ENCODE measurements at regions not wholly inside any gene's neighbourhood (a gene's known extent, or its start where the extent isn't known, plus 50 kb on each side); places are given as distances from the start of the nearest gene placed in this dataset.

GRCh38 chr6:100990070-100990469, 108.9 kb upstream of the ASCC3 start:
- TF ChIP-seq, protein P1, sequence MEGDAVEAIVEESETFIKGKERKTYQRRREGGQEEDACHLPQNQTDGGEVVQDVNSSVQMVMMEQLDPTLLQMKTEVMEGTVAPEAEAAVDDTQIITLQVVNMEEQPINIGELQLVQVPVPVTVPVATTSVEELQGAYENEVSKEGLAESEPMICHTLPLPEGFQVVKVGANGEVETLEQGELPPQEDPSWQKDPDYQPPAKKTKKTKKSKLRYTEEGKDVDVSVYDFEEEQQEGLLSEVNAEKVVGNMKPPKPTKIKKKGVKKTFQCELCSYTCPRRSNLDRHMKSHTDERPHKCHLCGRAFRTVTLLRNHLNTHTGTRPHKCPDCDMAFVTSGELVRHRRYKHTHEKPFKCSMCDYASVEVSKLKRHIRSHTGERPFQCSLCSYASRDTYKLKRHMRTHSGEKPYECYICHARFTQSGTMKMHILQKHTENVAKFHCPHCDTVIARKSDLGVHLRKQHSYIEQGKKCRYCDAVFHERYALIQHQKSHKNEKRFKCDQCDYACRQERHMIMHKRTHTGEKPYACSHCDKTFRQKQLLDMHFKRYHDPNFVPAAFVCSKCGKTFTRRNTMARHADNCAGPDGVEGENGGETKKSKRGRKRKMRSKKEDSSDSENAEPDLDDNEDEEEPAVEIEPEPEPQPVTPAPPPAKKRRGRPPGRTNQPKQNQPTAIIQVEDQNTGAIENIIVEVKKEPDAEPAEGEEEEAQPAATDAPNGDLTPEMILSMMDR (conservative IDR thresholded peaks at IDR 0.05): no peak
- H3K27ac ChIP-seq: no peak overlapping the region

DNA sequence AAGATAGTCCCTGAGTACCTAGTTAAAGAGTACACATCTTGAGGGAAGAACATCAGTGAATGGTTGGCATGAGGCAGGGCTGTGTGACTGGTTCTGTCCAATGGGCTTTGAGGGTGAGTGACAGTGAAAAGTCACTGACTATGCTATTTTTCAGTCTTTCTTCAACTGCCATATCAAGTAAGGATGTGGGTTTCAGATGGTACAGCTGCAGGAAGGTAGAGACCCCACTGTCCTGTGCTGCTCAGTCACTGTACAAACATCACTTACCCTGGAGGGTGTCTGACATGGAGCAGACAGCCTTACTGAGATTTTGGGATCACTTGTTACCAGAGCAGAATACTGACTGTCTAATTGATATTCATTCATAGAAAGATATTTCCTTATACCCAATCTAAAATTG, 115.3 kb upstream of the ASCC3 start:
- H3K27ac ChIP-seq: no peak overlapping the region
- TF ChIP-seq, protein P1 (conservative IDR thresholded peaks at IDR 0.05): no peak

DNA sequence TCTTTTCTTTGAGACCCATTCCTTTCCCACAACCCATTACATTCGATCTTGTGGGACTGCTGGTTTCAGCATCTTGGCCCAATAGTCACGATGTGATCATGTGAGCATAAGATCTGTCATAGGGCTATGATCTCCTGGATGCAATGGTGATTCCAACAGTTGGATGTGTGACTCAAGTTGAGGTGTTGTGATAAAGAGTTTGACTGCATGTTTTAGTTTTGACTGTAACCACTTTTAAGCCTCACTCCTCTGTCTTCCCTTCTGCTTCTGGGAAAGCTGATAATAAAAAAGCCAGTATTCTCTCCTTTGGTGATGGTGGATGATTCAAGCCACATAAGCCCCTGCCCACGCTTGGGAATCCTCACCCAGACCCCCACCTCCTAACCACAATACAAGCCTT, 117.0 kb upstream of the ASCC3 start:
- TF ChIP-seq, protein P1 (conservative IDR thresholded peaks at IDR 0.05): no peak
- no peak overlapping the region for H3K27ac ChIP-seq

DNA sequence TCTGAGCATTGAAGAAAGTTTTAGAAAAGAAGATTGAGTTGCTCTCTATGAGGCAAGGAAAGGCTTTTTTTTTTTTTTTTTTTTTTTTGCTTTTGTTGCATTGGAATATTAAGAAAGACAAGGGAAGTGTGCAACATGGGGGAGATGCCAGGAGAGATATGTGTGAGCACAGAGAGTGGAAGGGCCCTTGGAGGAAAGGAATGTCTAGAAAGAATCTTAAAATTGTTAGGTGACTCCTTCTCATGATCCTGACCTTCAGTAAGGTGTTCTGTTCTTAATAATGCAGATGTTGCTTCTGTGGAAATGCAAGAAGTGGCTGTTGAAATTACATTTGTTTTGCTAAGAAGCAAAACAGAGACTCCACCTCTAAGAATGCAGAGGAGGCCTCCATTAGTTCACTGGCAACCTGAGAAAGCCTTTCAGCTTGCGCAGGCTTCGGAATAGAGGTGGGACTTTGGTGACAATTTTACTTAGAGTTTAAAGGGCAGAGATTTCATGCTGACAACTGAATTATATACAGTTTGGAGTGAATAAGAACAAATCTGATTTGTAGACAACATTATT, 118.0 kb upstream of the ASCC3 start:
- no peak overlapping the region for H3K27ac ChIP-seq
- TF ChIP-seq, protein P1 (conservative IDR thresholded peaks at IDR 0.05): no peak

GRCh38 chr6:101000341-101000740, 119.2 kb upstream of the ASCC3 start:
- TF ChIP-seq, protein P1 (conservative IDR thresholded peaks at IDR 0.05): no peak
- no peak overlapping the region for H3K27ac ChIP-seq

DNA sequence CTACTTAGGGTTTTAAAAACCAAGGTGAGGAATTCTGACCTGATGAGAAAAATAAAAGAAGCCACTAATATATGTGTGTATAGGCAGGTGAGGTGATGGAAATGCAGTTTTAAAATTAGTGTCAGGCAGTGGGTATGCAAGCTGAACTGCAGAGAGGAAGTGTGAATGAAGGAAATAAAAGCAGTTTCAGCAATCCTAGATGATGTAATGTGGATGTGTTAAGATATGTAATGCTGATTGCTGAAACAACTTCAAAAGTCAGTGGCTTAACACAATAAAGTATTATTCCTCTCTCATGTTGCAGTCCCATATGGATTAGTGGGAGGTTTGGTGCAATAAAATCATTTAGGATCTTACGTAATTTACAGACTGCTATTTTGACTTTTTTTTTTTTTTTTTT, 119.9 kb upstream of the ASCC3 start:
- TF ChIP-seq, protein P1 (conservative IDR thresholded peaks at IDR 0.05): no peak

DNA sequence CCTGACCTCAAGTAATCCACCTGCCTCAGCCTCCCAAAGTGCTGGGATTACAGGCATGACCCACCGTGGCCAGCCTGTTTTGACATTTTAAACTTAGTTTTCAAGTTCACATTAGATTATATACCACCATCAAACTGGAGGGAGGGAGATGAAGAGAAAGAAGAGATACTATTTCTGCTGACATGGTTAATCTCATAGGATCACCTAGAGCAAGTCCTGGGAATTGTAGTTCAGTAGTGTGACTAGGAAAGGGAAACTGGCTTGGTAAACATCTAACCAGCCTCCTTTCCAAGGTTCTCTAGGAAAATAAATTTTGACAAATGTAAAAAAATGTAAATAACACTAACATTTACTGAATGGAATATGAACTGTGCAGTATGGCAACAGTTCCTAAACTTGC, 120.5 kb upstream of the ASCC3 start:
- H3K27ac ChIP-seq: no peak overlapping the region
- TF ChIP-seq, protein P1 (conservative IDR thresholded peaks at IDR 0.05): no peak

More for the DNA sequence above, 119.9 kb upstream of the ASCC3 start:
- H3K27ac ChIP-seq: no peak overlapping the region

Data from VCaP (cell line).